ENCODE measurements at regions not wholly inside any gene's neighbourhood (a gene's known extent, or its start where the extent isn't known, plus 50 kb on each side); places are given as distances from the start of the nearest gene placed in this dataset.

GRCh38 chr2:121085801-121086200, 199.2 kb downstream of the TFCP2L1 start:
- no peak for DNase-seq (ENCODE audit: low read depth)
- no peak for TF ChIP-seq CTCF (IDR thresholded peaks at IDR 0.05; ENCODE audit: insufficient read depth, low read depth, low read length)
- POLR2A ChIA-PET: no interaction called here

GRCh38 chr2:121086450-121086849, 198.6 kb downstream of the TFCP2L1 start:
- Histone ChIP-seq H3K27me3 (ENCODE audit: control insufficient read depth, insufficient read depth, low read length) (peaks cover 7% of the 10 kb centered on the region; the same call in 1 of the 2 replicates), H3K36me3 (ENCODE audit: control insufficient read depth, insufficient read depth, low read length) (no peaks in the 10 kb centered on the region), H3K4me3 (ENCODE audit: low read depth, low read length) (no peak overlapping the region)
- DNase-seq (ENCODE audit: low read depth): no peak
- no peak for TF ChIP-seq CTCF (IDR thresholded peaks at IDR 0.05; ENCODE audit: insufficient read depth, low read depth, low read length)
- CTCF ChIA-PET: interaction anchor here (0.6 to 16.0 kb wide), 10 partner anchors 11 to 395 kb away, joined by 3 to 446 read pairs (median 4); no protein-coding TSS in a partner anchor
- POLR2A ChIA-PET: no interaction called here

More at GRCh38 chr2:121085801-121086200, 199.2 kb downstream of the TFCP2L1 start:
- Histone ChIP-seq H3K36me3 (ENCODE audit: control insufficient read depth, insufficient read depth, low read length) (no peaks in the 10 kb centered on the region), H3K27me3 (ENCODE audit: control insufficient read depth, insufficient read depth, low read length) (peaks cover 9% of the 10 kb centered on the region; the same call in 1 of the 2 replicates), H3K4me3 (ENCODE audit: low read depth, low read length) (no peak overlapping the region)
- CTCF ChIA-PET: interaction anchor here (0.6 to 16.0 kb wide), 11 partner anchors 10 to 395 kb away, joined by 3 to 446 read pairs (median 4); no protein-coding TSS in a partner anchor

GRCh38 chr2:121087117-121087516, 197.9 kb downstream of the TFCP2L1 start:
- Histone ChIP-seq H3K36me3 (ENCODE audit: control insufficient read depth, insufficient read depth, low read length) (no peaks in the 10 kb centered on the region), H3K27me3 (ENCODE audit: control insufficient read depth, insufficient read depth, low read length) (peaks cover 7% of the 10 kb centered on the region; the same call in 1 of the 2 replicates), H3K4me3 (ENCODE audit: low read depth, low read length) (no peak overlapping the region)
- DNase-seq (ENCODE audit: low read depth): no peak
- CTCF ChIA-PET: interaction anchor here (1.1 to 16.0 kb wide), 6 partner anchors 8 to 396 kb away, joined by 3 to 446 read pairs (median 23); no protein-coding TSS in a partner anchor
- POLR2A ChIA-PET: no interaction called here
- TF ChIP-seq CTCF (IDR thresholded peaks at IDR 0.05; ENCODE audit: insufficient read depth, low read depth, low read length): no peak

GRCh38 chr2:121088251-121089165, 196.5 kb downstream of the TFCP2L1 start:
- DNase-seq (ENCODE audit: low read depth): no peak
- Histone ChIP-seq H3K36me3 (ENCODE audit: control insufficient read depth, insufficient read depth, low read length) (no peaks in the 10 kb centered on the region), H3K27me3 (ENCODE audit: control insufficient read depth, insufficient read depth, low read length) (peaks cover 7% of the 10 kb centered on the region; the same call in 1 of the 2 replicates), H3K4me3 (ENCODE audit: low read depth, low read length) (no peak overlapping the region)
- ChIA-PET CTCF (interaction anchor here (1.2 to 16.0 kb wide), 5 partner anchors 9 to 397 kb away, joined by 3 to 446 read pairs (median 39); no protein-coding TSS in a partner anchor), POLR2A (no interaction called here)
- TF ChIP-seq CTCF (IDR thresholded peaks at IDR 0.05; ENCODE audit: insufficient read depth, low read depth, low read length): no peak

- ChIA-PET CTCF (interaction anchor here (1.2 to 16.0 kb wide), 5 partner anchors 8 to 398 kb away, joined by 3 to 446 read pairs (median 39); no protein-coding TSS in a partner anchor), POLR2A (no interaction called here)
- H3K36me3 ChIP-seq (ENCODE audit: control insufficient read depth, insufficient read depth, low read length): no peaks in the 10 kb centered on the region
- peaks cover 7% of the 10 kb centered on the region; the same call in 1 of the 2 replicates for H3K27me3 ChIP-seq (ENCODE audit: control insufficient read depth, insufficient read depth, low read length)
- no peak for DNase-seq (ENCODE audit: low read depth)
- H3K4me3 ChIP-seq (ENCODE audit: low read depth, low read length): no peak overlapping the region
- TF ChIP-seq CTCF (IDR thresholded peaks at IDR 0.05; ENCODE audit: insufficient read depth, low read depth, low read length): no peak
Measured at GRCh38 chr2:121089166-121089510, 195.9 kb downstream of the TFCP2L1 start.

All from BJ (cell line).